Activated CD4-positive, alpha-beta memory T cell treated with anti-CD3 and anti-CD28 coated beads for 36 hours (primary cell): ENCODE measurements at regions not wholly inside any gene's neighbourhood (a gene's known extent, or its start where the extent isn't known, plus 50 kb on each side); places are given as distances from the start of the nearest gene placed in this dataset.

ENCODE experiments used
- CTCF ChIA-PET: fragments of 350-600 bp; sonication (Branson Sonifier 250); formaldehyde crosslinking; loops from one replicate; lab custom pipeline; 2021; ENCODE audit warnings: antibody characterized with exemption, inconsistent platforms; lab: Charles Lee
- POLR2A ChIA-PET: fragments of 350-600 bp; sonication (Branson Sonifier 250); formaldehyde crosslinking; loops from one replicate; lab custom pipeline; 2021; ENCODE audit warnings: antibody characterized with exemption; lab: Charles Lee
- DNase-seq: peaks from one replicate; pipeline ENCODE4 v3.0.0-alpha.2; 2020
- H3K27ac Mint-ChIP-seq: one replicate; pipeline ENCODE4 v1.8.0; 2021; ENCODE audit warnings: mixed read lengths
- H3K27me3 Mint-ChIP-seq: one replicate; pipeline ENCODE4 v1.8.0; 2021; ENCODE audit warnings: mixed read lengths
- H3K36me3 Mint-ChIP-seq: one replicate; pipeline ENCODE4 v1.8.0; 2021; ENCODE audit warnings: mixed read lengths
- H3K4me1 Mint-ChIP-seq: one replicate; pipeline ENCODE4 v1.8.0; 2021; ENCODE audit warnings: low read depth, mixed read lengths
- H3K4me3 Mint-ChIP-seq: one replicate; pipeline ENCODE4 v1.8.0; 2021; ENCODE audit warnings: mild to moderate bottlenecking, mixed read lengths
- H3K9me3 Mint-ChIP-seq: one replicate; pipeline ENCODE4 v1.8.0; 2021; ENCODE audit warnings: mixed read lengths
- intact Hi-C: fragments of 100-400 bp; cut with micrococcal nuclease; formaldehyde crosslinking; loops from one replicate; pipeline ENCODE4 v1.15.1; 2023

DNA sequence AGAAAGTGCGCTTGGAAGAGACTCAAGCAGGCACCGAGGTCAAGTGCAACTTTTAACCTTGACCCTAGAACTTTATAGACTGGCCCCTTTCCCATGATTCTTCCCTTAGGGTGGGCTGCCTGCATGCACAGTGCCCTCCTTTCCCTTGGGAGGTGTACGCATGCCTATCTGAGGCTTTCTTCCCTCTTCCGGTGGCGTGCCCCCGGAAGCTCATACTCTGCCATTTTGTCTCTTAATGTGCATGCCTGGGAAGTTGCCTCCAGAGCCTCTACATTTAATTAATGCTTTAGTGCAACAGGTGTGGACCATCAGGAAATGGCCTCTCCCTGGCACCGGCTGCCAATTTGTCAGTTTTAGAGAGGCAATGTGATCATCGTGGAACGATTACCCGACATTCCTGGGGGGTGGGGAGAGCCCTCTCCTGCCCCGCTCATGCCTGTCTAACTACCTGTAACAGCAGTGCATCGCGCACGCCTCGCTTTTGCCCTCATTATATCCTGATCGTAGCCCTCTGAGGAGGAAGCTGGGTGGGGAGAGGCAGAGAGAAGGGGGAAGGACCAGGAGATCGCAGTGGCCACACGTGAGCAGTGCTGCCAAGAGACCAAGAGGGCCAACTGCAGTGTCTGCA lies 194.8 kb downstream of the TFCP2L1 start:
- no peaks in the 10 kb centered on the region for H3K4me1 Mint-ChIP-seq
- DNase-seq: no peak
- POLR2A ChIA-PET: no interaction called here
- no peak overlapping the region for H3K4me3 Mint-ChIP-seq
- intact Hi-C loops: loop anchor here (10.0 kb wide), 1 partner anchor 235 kb away; no protein-coding TSS in a partner anchor
- peaks cover 3% of the 10 kb centered on the region for H3K27me3 Mint-ChIP-seq
- no peaks in the 10 kb centered on the region for H3K36me3 Mint-ChIP-seq
- CTCF ChIA-PET: interaction anchor here (0.7 to 4.3 kb wide), 2 partner anchors 11 kb away, joined by 3 to 16 read pairs; no protein-coding TSS in a partner anchor
- H3K27ac Mint-ChIP-seq: no peak overlapping the region
- no peaks in the 10 kb centered on the region for H3K9me3 Mint-ChIP-seq

DNA sequence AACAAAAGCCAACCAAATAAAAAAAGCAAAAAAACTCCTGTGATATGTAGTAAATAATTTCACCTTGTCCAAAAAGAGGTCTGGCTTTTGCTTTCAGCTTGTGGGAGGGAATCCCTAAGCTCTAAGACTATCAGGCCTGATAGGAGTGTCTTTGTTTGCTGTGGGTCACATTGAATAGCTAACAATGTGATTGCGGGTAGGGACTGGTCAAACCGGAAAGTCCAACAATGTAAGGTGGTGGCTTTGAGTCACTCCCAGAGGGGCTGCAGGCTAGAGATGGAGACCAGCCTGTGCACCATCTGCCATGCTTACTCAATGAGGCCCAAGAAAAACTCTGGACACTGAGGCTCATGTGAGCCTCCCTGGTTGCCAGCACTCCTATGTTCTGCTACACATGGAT lies 192.9 kb downstream of the TFCP2L1 start:
- Mint-ChIP-seq H3K27me3 (peaks cover 5% of the 10 kb centered on the region), H3K9me3 (no peaks in the 10 kb centered on the region), H3K4me1 (no peaks in the 10 kb centered on the region), H3K4me3 (no peak overlapping the region), H3K36me3 (no peaks in the 10 kb centered on the region), H3K27ac (no peak overlapping the region)
- DNase-seq: no peak
- CTCF ChIA-PET: interaction anchor here (1.2 to 4.3 kb wide), 3 partner anchors 13 to 396 kb away, joined by 4 to 16 read pairs (median 6); no protein-coding TSS in a partner anchor
- POLR2A ChIA-PET: no interaction called here
- intact Hi-C loops: loop anchor here (10.0 kb wide), 1 partner anchor 233 kb away; no protein-coding TSS in a partner anchor

DNA sequence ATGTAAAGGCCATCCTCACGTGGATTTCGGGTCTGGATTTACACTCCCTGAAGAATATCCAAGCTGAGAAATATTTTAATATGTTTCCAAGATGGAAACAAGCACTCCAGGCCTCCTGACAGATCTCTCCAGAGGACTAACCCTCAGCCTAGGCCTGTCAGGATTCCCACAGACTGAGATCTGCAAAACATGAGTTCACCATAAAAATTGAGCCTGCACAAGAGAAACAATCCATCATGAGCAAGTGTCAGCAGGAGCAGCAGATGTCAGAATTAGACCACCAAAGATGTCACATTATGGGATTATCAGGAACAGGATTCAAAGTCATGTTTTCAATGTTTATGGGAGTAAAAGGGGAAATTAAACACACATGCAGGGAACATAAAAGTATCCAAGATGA lies 191.3 kb downstream of the TFCP2L1 start:
- DNase-seq: no peak
- ChIA-PET CTCF (interaction anchor here (0.8 to 4.3 kb wide), 2 partner anchors 8 to 14 kb away, joined by 3 to 16 read pairs; no protein-coding TSS in a partner anchor), POLR2A (interaction anchor here (0.7 kb wide), 1 partner anchor 8 kb away, joined by 3 read pairs; no protein-coding TSS in a partner anchor)
- H3K4me1 Mint-ChIP-seq: no peaks in the 10 kb centered on the region
- no peak overlapping the region for H3K27ac Mint-ChIP-seq
- H3K36me3 Mint-ChIP-seq: no peaks in the 10 kb centered on the region
- intact Hi-C loops: loop anchor here (10.0 kb wide), 1 partner anchor 231 kb away; no protein-coding TSS in a partner anchor
- peaks cover 5% of the 10 kb centered on the region for H3K27me3 Mint-ChIP-seq
- H3K4me3 Mint-ChIP-seq: no peak overlapping the region
- H3K9me3 Mint-ChIP-seq: no peaks in the 10 kb centered on the region

DNA sequence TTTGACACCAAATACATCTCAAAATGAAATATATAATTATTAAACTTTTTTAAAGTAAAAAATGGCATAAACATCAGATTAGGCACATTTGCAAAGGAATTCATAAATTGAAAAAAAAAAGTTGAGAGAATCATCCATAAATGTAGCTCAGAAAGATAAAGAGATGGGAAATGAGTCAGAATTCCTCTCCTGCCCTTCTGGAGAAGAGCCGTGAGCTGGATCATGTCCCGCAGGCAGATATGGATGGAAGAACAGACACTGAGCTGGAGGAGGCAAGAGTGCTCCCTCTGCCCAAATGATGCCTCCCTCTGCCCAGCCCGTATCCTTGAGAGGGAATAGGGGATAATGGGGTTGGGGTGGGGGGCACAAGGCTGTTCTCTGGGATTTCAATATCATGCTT lies 190.9 kb downstream of the TFCP2L1 start:
- no peak for DNase-seq
- no peak overlapping the region for H3K4me3 Mint-ChIP-seq
- H3K4me1 Mint-ChIP-seq: no peaks in the 10 kb centered on the region
- H3K27me3 Mint-ChIP-seq: peaks cover 5% of the 10 kb centered on the region
- H3K36me3 Mint-ChIP-seq: no peaks in the 10 kb centered on the region
- ChIA-PET POLR2A (interaction anchor here (0.7 kb wide), 1 partner anchor 9 kb away, joined by 3 read pairs; no protein-coding TSS in a partner anchor), CTCF (interaction anchor here (1.0 to 4.3 kb wide), 3 partner anchors 15 to 263 kb away, joined by 3 to 16 read pairs (median 6); no protein-coding TSS in a partner anchor)
- no peak overlapping the region for H3K27ac Mint-ChIP-seq
- no peaks in the 10 kb centered on the region for H3K9me3 Mint-ChIP-seq
- intact Hi-C loops: loop anchor here (10.0 kb wide), 1 partner anchor 231 kb away; no protein-coding TSS in a partner anchor

DNA sequence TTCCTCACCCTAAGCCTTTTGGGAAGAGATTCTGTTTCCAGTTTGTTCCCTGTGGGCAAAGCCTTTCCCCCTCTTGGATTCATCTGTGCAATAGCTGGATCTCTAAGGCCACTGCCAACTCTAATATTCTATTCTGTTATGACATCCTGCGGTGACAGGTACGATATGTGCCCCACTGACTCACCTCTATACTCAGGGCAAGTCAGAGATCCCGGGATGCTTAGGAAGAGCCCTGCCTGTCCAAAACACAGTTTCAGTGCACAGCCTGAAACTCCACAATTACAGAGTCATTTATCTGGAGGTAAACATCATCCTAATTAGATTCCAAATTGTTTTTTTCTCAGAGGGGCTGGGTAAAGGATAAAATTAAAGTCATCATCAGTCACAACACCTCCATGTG lies 190.2 kb downstream of the TFCP2L1 start:
- ChIA-PET CTCF (interaction anchor here (1.0 to 4.3 kb wide), 5 partner anchors 9 to 308 kb away, joined by 3 to 16 read pairs (median 6); no protein-coding TSS in a partner anchor), POLR2A (no interaction called here)
- Mint-ChIP-seq H3K4me3 (no peak overlapping the region), H3K27me3 (peaks cover 5% of the 10 kb centered on the region), H3K4me1 (no peaks in the 10 kb centered on the region), H3K9me3 (no peaks in the 10 kb centered on the region), H3K27ac (no peak overlapping the region), H3K36me3 (no peaks in the 10 kb centered on the region)
- DNase-seq: no peak
- intact Hi-C loops: loop anchor here (10.0 kb wide), 1 partner anchor 230 kb away; no protein-coding TSS in a partner anchor

DNA sequence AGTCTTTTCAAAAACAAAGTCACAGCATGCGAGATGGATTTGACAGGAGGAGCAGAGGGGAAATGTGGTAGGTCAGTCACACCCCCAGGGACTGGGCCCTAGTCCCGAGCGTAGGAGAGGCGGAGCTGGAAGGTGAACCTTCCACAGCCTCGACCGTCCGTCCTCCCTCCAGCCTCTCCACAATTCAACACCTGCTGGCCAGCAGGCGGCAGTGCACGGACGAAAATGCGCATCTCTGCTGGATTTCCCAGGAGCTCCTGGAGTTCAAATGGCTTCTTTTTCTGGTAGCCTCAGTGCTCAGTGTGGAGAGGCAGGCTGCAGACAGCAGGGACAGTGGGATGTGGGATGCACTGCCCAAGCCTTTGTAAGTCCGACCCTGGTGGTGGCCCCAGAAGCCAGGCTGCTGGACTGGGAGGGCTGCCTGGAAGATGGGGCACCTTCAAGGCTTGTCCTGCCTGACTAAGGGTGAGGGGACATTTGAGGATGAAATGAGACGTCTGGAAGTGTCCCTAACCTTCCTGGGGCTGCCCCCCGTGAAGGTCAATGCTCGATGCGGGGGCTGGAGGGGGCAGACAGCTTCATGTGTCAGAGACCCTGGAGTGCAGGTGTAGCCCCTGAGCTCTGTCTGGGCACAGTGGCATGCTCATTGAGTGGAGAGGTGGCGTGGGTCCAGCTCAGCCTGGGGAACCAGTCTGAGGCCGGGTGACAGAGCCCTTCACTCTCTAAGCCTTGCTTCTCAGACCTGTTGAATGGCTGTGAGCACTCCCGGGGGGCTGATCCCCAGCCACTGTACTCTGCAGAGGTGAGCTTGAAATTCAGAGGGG lies 189.5 kb downstream of the TFCP2L1 start:
- H3K4me1 Mint-ChIP-seq: no peaks in the 10 kb centered on the region
- H3K9me3 Mint-ChIP-seq: no peaks in the 10 kb centered on the region
- no peaks in the 10 kb centered on the region for H3K36me3 Mint-ChIP-seq
- CTCF ChIA-PET: interaction anchor here (0.6 to 1.6 kb wide), 8 partner anchors 9 to 307 kb away, joined by 3 to 7 read pairs (median 4); no protein-coding TSS in a partner anchor
- peak; percentile 47 for DNase-seq
- H3K27me3 Mint-ChIP-seq: peaks cover 5% of the 10 kb centered on the region
- no peak overlapping the region for H3K27ac Mint-ChIP-seq
- POLR2A ChIA-PET: no interaction called here
- H3K4me3 Mint-ChIP-seq: no peak overlapping the region
- intact Hi-C loops: loop anchor here (10.0 kb wide), 1 partner anchor 229 kb away; no protein-coding TSS in a partner anchor

DNA sequence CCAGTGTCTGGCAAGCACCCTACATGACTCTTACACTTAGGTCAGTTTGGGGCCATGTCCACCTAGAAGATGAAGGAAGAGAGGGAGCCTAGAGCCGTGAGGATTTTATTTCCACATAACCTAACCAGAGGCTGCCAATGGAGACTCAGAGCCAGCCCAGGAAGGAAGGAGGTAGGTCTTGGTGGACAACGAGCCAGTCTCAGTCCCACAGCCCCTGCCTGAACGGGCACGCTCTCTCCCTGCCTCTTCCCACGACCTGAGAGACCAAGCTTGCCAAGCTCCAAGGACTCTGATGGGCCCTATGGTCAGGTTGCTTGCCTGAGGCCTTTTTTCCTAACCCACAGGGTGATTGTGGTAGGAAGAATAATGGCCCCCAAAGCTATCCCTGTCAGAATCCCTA lies 188.4 kb downstream of the TFCP2L1 start:
- intact Hi-C loops: loop anchor here (10.0 kb wide), 1 partner anchor 228 kb away; no protein-coding TSS in a partner anchor
- ChIA-PET CTCF (interaction anchor here (1.2 kb wide), 1 partner anchor 17 kb away, joined by 4 read pairs; no protein-coding TSS in a partner anchor), POLR2A (no interaction called here)
- Mint-ChIP-seq H3K36me3 (no peaks in the 10 kb centered on the region), H3K4me1 (no peaks in the 10 kb centered on the region), H3K27me3 (peaks cover 5% of the 10 kb centered on the region), H3K4me3 (no peak overlapping the region), H3K9me3 (no peaks in the 10 kb centered on the region), H3K27ac (no peak overlapping the region)
- DNase-seq: no peak

DNA sequence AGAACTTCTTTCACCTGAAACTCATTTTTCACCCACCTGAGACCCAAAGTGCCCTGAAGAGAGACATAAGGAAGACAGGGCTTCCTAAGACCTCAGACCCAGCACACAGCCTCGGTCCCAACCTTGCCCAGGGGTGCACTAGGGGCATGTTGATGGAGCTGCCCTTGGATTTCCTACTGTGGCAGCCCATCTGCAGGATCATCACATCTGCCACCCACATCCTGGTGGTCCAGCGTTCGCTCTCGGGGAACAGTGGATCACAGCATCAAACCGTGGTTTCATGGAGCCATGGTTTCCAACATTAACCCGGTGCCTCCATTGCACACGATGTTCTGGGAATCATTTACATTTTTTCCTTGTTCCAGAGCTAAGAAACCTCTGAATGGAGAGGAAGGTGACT lies 186.4 kb downstream of the TFCP2L1 start:
- DNase-seq: no peak
- intact Hi-C loops: loop anchor here (10.0 kb wide), 1 partner anchor 226 kb away; no protein-coding TSS in a partner anchor
- ChIA-PET POLR2A (no interaction called here), CTCF (no interaction called here)
- no peaks in the 10 kb centered on the region for H3K9me3 Mint-ChIP-seq
- no peak overlapping the region for H3K27ac Mint-ChIP-seq
- H3K27me3 Mint-ChIP-seq: peaks cover 7% of the 10 kb centered on the region
- H3K4me1 Mint-ChIP-seq: no peaks in the 10 kb centered on the region
- H3K36me3 Mint-ChIP-seq: no peaks in the 10 kb centered on the region
- no peak overlapping the region for H3K4me3 Mint-ChIP-seq

DNA sequence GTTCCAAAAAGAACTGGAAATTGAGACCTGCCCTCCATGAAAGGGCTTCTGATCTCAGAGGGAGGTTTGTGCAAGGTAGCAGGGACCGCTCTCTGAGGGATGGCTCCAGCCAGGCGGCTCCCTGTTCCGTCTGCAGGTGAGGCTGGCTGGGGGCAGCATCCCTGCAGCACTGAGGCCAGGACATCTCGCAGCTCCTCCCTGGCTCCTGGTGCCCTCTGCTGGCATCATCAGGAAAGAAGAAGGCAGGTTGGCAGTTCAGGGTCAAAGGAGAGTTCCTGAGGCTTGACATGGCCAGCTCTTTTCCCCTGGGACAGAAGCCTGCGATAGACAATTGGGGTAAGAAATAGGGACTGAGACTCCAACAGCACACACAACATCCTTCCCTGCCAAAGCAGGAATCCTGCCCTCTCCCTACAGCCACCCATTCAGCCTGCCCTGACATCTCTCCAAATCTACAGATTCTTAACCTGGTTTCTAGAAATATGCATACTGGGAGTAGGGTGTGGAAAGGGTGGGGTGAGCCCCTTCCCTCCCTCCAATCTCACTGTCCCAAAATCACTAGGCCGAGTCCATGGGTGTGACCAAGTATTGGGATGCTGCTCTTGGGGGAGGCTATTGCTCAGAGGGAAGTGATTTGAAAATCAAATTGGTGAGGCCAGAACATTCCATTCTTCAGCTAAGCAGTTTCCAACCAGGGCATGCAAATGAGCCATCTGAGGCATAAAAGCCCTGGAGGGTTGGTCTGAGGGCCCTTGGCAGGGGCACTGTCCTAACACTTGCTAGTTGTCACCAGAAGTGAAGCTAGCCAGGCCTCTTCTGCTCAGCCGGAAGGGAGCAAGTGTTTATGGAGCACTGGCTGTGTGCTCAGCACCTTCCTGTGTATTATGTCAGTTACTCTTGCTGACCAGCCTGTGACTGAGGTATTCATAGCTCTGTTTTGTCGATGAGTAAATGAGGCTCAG lies 185.4 kb downstream of the TFCP2L1 start:
- Mint-ChIP-seq H3K4me1 (no peaks in the 10 kb centered on the region), H3K27ac (no peak overlapping the region), H3K9me3 (no peaks in the 10 kb centered on the region), H3K36me3 (no peaks in the 10 kb centered on the region), H3K4me3 (no peak overlapping the region), H3K27me3 (peaks cover 7% of the 10 kb centered on the region)
- intact Hi-C loops: loop anchor here (10.0 kb wide), 1 partner anchor 225 kb away; no protein-coding TSS in a partner anchor
- DNase-seq: no peak
- POLR2A ChIA-PET: no interaction called here
- CTCF ChIA-PET: interaction anchor here (0.8 kb wide), 1 partner anchor 13 kb away, joined by 3 read pairs; no protein-coding TSS in a partner anchor

DNA sequence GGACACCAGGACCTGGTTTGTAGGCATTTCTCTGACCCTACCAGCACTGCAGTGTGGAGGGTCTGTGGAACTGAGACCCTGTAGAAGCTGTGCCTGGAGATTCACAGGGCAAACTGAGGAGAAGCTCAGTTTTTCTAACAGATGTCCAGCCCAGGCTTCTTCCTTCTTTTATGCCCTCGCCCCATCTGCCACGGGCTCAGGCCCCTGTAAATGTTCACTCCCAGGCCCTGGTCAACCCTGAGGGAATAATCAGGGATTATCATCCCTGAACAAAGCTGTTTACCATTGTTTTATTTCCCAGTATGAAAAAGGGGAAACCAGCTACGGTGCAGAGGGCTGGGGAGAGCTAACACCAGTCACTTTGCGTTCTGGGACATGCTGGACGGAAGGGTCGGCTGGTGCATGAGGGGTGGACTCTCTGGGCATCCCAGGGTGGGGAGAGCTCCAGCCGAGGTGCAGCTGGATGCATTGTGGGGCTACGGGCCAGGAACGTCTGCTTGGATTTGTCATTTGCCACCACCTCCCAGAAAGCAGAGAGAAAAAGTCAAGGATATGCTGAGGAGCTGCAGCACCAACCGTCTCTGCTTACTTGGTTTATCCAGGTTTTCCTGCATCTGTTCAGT lies 183.8 kb downstream of the TFCP2L1 start:
- intact Hi-C loops: no loop called here
- Mint-ChIP-seq H3K9me3 (no peaks in the 10 kb centered on the region), H3K36me3 (no peaks in the 10 kb centered on the region), H3K27ac (no peak overlapping the region), H3K4me1 (no peaks in the 10 kb centered on the region), H3K4me3 (no peak overlapping the region), H3K27me3 (peaks cover 3% of the 10 kb centered on the region)
- no peak for DNase-seq
- POLR2A ChIA-PET: no interaction called here
- CTCF ChIA-PET: interaction anchor here (0.7 to 1.6 kb wide), 4 partner anchors 8 to 24 kb away, joined by 3 to 8 read pairs (median 4); no protein-coding TSS in a partner anchor
